HG02678 (cell line): ENCODE measurements at regions not wholly inside any gene's neighbourhood (a gene's known extent, or its start where the extent isn't known, plus 50 kb on each side); places are given as distances from the start of the nearest gene placed in this dataset.

Experiments used
- ATAC-seq: cut with Tn5 transposase; IDR thresholded peaks from one replicate; pipeline ENCODE4 v1.9.1; 2021; ENCODE audit warnings: mild to moderate bottlenecking, moderate library complexity; ENCODE audit not compliant: unreplicated experiment

DNA sequence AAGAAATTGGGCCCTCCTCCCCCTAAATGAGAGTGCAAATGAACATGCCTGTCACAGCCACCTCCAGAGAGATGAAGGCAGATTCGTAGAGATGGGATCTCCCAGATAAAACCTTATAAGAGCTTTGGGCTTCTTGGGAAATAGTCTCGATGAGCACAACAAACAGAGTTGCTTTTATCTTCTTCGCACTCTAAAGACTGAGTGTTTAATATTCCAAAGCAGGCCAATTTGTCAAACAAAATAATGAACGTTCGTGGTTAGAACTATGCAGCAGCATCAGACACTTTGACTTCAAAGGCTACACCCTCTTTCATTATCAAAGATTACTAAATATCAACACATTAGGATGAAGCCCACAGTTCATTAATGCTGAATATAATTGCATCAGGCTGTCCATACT is 256.2 kb downstream of the SKIDA1 start:
- ATAC-seq, result no peak

DNA sequence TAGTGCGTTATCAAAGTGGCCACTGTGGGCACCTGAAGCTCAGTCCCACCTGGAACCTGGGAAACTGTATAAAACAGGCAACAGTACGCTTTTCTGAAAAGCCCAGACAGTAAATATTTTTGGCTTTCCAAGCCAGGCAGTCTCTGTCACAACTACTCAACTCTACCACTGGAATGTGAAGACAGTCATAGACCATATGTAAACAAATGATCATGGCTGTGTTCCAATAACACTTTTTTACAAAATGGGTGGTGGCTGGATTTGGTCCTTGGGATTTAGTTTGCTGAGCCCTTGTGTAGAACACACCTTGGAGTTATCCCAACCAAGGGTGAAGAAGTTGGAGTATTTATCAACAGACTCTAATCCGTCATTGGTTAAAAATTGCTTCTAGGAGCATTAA is 259.9 kb downstream of the SKIDA1 start:
- ATAC-seq, result no peak

DNA sequence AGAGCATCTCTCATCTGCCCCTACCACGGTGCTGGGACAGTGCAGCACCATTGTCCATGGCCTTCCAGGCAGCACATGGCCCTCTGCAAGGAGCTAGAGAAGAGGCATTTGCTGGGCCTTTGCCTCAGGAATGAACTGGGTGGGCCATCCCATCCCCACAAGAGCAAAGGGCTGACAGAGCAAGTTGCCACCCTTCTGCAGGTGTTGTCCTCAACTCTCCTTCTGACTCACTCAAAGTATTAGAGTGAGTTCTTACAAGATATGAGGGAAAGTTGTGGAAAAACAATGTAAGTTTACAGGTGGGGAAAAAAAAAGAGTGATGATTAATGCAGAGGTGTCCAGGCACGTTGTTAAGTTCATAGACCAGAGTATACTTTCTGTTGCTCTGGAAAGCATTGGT is 261.2 kb downstream of the SKIDA1 start:
- no peak for ATAC-seq

DNA sequence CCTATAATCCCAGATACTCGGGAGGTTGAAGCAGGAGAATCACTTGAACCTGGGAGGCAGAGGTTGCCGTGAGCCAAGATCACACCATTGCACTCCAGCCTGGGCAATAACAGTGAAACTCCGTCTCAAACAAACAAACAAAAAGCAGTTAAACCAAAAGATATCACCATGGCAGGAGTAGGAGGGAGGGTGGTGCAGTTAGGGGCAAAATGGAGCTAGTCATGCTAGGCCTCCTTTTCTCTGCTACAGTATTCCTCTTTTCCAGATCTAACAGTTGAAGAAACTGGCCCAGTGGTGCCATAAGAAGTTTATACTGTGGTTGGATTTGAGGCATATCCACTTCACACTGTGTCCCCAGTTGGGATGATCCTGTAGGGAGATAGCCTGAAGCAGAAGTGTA is 261.6 kb downstream of the SKIDA1 start:
- ATAC-seq, result no peak

DNA sequence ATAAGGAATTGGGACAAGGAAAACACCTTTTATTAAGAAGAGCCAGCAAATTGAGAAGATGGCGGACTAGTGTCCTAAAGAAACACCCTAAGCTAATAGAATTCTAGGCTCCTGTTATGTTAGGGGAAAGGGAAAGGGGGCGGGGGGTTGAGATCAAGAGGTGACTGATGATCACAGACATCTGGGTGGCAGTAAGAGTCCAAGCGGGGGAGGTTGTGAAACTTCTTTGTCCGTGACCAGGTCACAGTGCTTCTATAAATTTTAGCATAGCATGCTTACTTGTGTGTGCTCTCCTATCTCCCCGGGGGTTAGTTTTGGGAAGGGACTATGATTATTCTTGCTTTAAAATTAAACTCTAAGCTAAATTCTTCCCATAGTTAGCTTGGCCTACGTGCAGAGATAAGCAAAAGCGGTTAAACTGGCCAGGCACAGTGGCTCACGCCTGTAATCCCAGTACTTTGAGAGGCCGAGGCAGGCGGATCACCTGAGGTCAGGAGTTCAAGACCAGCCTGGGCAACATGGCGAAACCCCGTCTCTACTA is 262.1 kb downstream of the SKIDA1 start:
- ATAC-seq, result no peak

DNA sequence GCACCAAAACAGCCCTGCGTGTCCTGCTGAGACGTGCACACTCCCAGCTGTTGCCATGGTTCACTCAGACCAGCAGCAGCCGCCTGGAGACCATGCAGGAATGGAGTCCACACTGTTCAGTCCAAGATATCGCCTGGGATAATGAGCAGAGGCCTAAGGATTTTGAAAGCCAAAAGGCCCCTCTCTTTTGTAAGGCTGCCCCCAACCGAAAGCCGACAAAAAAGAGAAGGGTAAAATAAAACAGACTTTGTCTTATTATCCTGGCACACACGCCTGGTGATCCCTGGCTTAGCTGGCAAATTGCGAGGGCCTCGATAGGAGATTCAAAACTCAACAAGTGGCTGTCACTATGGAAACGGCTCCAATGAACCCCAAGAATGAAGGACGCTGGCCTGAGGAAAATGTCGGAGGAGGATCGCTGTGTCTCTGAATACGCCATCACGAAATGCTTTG is 263.6 kb downstream of the SKIDA1 start:
- no peak for ATAC-seq

DNA sequence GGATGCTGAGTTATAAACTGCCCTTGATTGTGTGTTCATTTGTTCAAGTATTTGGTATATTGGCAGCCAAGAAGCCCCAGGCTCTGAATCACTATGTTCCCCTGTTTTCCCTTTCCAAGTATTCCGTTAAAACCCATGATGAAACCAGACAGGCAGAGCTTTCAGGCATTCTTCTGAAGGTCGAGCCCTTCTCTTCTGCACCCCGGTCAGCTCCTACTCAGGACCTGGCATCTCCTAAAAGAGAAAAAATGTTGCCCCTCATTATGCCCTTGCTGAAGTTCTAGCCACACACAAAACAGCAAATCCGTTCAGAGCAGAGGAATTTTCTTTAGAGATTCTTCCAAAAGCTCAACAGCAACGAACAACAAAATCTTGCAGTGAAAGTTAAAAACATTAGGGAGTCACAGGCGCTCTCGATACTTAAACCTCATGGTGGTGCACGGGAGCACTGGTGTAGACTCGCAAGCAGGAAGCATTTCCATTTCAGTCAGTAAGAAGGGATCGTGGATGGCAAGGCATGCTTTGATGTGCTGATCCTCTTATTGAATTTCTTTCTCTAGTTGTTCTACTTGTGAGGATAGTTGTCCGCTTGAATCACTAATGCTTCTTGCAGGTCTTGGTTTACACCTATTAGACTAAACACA is 264.9 kb downstream of the SKIDA1 start:
- ATAC-seq, result no peak

DNA sequence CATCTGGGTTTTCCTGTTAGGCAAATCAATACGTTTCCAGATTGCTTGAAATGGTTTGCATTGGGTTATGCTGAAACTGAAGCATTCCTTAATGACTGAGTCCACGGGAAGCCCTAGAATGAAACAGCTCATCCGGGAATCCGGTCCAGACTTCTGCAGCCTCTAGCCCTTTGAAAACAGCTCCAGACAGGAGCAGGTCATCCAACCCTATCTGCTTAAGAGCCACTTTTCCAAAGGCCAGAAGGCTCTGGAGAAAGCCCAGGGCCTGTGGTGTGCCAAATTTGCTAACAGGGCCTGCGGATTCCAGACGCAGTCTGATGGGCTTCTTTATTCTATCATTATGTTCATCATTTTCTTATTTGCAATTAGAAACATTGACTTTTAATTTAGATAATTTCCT is 265.4 kb downstream of the SKIDA1 start:
- ATAC-seq, result no peak

DNA sequence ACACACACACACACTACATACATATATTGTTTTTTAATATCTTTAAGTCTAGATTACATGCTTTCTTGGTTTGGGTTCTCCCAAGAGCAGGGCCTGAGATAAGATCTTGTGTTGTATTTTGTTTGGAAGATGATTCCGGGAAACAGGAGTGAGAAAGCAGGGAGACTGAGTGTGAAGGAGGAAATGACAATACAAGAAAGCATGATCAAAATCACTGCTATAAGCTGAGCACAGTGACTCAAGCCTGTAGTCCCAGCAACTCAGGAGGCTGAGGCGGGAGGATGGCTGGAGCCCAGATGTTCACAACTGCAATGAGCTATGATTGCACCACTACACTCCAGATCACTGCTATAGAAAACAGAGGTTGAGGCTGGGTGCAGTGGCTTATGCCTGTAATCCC is 267.6 kb downstream of the SKIDA1 start:
- ATAC-seq, result no peak

DNA sequence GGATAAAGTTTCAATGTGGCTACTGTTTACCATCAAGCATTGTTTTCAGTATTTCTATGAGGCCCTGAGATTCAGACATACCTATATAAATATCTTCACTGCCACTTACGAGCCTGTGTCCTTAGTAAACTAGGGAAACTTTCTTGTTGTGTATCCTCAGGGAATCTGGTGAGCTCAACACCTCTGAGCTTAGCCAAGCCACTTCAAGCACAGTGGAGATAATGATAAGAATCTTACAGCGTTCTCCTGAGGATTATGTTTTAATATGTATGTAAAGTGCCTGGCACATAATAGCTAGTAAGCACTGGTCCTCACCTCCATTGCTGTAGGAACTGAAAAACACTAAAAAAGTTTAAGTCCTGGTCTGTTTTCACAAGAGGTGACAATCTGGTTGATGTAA is 268.3 kb downstream of the SKIDA1 start:
- no peak for ATAC-seq

DNA sequence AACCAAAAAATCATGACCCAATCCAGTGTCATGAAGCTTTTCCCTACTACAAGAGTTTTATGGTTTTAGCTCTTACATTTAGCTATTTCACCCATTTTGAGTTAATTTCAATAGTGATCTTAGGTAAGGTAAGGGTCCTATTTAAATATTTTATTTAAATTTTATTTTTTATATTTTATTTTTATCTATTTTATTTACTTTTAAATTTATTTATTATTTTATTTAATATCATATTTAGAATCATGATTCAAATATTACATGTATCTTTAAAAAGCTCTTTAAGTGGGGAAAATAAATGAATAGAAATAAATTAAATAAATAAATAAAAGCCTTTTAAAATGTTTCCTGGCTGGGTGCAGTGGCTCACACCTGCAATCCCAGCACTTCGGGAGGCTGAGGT is 276.0 kb downstream of the SKIDA1 start:
- ATAC-seq, result no peak

DNA sequence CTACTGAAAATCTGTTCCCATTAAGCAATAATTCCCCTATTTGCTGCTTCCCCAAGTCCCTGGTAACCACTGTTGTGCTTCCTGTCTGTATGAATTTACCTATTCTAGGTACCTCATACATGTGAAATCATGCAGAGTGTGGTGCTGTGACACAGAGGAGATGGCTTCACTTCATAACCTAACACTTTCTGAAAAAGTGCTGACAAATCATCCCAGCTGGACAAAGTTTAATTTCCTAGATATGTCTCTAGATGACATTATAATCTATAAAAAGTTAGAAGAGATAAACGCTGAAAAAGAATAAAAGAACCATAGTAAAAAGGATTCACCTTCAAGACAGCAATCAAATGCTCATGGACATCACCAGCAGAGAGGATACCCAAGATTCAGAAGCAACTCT is 277.9 kb downstream of the SKIDA1 start:
- ATAC-seq, result no peak

DNA sequence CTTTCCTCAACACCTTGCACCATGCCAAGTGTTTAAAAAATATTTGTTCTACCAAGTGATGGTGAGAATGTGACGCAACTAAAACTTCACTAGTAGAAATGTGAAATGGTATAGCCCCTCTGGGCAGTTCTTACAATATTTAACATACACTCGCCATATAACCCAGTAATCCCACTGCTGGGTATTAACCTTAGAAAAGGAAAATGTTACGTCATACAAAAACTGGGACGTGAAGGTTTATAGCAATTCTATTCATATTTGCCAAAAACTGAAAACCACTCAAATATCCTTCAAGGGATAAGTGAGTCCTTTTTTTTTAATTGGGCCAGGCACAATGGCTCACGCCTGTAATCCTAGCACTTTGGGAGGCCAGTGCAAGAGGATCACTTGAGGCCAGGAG is 279.3 kb downstream of the SKIDA1 start:
- no peak for ATAC-seq

DNA sequence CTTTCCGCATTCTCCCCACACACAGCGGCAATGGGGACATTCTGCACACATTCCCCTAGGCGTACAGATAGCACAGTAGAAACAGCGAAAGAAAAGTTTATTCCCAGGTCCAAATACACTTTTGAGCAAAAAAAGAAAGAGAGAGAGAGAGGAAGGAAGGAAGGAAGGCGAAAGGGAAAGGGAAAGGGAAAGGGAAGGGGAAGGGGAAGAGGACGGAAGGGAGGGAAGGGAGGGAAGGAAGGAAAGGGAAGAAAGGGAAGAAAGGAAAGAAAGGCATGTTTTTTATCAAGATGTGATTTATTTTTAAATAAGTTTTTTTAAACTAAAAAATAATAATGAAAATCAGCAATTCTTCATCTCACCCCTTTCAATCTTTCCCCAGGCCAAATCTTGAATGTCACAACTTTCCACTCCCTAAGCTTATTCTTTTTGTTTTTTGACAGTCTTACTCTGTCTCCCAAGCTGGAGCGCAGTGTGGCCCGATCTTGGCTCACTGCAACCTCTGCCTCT is 281.7 kb downstream of the SKIDA1 start:
- no peak for ATAC-seq

DNA sequence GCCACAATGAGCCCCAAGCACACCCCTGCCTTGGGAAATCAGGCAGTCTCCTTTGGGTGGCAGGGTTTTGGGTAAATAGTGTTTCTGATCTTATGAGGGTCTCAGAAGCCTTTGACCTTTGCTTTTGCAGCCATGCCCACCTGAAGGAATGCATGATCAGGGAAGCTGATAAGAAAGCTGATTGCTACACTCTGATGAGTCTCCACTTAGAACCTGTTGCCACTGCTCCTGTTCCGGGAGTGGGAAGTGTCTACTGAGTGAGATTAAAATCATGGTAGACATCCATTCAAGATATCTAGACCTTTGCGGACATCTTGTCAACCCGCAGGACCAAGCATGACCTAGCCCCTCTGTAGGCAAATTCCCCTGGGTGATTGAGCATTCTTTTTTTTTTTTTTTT is 282.6 kb downstream of the SKIDA1 start:
- ATAC-seq, result no peak

DNA sequence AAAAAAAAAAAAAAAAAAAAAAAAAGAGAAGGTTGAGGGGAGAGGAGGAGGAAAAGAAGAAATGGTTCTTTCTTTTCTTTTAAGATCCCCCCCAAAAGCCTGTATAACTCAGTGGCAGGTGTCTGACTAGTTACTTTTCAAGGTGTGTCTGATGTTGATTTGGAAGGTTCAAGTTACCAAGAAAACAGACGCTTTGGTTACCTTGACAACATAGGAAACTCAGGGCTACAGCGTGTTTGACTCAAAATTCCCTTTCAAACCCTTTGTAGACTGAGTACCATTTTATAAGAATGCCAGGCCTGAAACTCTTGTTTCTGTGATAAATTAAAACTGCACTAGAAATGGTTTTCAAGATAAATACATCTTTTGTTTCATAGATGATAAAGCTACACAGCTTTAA is 286.8 kb downstream of the SKIDA1 start:
- no peak for ATAC-seq

DNA sequence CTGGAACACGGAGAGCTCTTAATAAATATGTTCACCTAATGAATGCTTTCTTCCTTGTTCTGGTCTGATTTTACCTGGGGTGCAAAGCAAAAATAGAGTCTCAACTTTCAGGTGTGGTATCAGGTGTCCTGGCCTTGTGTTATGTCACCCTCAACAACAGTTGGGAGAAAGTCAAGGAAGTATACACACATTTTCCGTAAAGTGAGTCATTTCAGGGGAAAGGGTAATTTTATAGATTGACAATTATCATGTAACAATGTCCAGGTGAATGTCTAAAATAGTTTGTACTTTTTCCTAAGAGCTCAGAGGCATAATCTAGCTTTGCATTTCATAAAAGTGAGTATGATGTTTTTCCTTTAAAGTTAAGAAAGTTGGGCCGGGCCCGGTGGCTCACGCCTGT is 287.4 kb downstream of the SKIDA1 start:
- ATAC-seq, result no peak

DNA sequence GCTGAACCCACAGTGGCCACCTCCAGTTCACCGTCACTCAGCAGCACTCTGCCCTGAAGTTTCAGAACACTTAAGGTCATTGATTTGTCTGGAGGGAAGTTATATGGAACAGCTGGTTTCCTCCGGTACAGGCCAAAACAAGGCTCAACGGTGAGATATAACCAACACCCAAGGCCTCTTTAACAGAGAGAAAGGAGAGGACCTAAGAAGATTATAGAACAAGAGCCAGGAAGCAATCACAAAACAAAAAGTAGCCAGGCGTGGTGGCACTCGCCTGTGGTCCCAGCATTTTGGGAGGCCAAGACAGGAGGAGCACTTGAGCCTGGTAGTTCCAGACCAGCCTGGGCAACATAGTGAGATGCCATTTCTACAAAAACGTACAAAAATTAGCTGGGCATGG is 290.7 kb downstream of the SKIDA1 start:
- no peak for ATAC-seq

DNA sequence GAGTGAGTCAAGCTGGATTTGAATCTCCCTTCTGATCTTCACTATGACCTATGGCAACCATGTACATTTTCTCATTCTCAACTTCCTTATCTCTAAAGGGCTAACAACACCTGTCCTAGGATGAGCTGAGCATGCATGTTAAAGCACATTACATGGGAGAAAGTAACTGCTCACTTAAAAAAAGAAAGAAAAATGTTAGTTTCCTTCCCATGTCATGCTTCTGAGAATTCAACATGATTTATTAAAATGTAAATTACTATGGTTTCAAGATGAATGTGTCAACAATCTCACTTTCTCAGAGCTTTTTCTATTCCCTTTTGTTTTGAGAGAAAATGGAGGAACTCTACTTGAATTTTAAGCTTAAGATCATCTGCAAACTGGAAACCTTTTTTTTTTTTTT is 295.3 kb downstream of the SKIDA1 start:
- ATAC-seq, result no peak

DNA sequence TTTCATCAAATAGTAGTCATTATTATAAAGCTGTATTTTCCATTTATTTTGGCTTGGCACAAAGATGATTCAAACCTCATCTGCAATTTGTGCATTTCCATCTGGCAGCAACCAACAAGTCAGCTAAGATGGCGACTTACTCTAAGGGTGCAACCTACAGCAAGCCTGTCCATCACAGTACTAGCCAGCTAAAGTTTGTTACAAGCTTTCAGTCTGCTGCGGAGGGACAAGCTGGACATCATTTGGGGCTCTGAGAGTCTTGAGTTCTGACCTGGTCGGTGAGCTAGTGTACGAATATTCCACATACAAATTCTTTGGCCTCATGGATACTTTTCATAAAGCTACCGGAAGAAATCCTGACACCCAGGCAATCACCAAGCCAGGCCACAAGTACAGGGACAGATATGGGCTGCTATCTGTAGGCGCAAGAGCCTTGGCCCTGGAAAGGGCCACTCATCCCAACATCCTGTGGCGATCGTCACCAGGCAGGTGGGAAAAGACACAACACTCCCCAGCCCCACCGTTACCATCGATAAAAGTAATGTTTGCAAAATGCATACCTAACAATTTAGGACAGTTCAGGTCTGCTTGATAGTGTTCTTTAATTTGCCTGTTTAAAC is 307.6 kb downstream of the SKIDA1 start:
- no peak for ATAC-seq

DNA sequence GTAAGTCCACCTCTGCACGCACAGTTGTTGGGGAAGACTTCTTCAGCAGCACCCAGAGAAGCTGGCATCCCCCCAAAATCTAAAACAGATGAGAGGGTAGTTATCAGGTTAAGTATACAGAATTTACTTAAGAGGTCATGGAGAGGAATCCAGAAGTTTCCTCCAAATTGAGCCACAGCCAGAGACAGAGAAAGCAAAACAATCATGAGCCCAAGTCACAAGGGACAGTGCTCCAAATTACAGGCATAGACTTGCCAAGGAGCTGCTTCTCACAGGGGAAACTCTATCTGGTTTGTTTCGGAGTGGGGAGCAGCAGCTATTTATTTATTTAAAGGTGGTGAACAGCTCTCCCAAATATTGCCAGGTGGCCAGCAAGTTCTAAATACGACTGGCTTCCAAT is 308.4 kb downstream of the SKIDA1 start:
- ATAC-seq, result no peak

DNA sequence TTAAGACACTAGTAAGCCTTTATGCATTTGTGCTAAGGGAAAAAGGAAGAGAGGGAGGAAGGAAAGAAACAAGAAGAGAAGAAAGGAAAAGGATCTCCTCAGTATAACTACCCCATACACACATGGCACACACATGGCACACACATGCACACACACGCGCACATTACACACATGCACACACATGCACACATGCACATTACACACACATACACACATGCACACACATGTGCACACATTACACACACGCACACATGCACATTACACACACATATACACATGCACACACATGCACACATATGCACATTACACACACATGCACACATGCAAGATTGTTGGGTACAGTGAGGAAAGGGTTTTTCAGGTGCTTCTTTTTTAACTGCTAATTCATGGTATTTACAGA is 311.2 kb downstream of the SKIDA1 start:
- no peak for ATAC-seq

DNA sequence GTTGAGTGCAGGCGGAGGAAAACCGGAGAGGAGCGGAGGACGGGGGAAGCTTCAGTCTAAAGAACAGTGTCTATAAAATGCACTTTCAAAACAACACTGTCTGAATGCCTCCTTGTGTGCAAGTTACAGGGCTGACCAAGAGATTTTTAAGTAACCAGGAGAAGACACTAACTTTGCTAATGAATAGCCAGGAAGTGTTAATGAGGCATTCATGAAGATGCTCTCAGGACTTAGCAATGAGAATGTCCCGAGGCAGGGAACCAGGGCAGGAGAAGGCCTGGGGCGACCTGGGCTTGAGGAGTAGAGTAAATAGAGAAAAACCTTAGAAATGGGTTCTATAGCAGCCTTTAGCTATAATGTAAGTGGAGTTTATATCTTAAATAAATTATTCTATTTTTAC is 312.1 kb downstream of the SKIDA1 start:
- no peak for ATAC-seq
